Trophoblast cell (in vitro differentiated cells and primary cell): ENCODE measurements at regions not wholly inside any gene's neighbourhood (a gene's known extent, or its start where the extent isn't known, plus 50 kb on each side); places are given as distances from the start of the nearest gene placed in this dataset.
"Not testable (repeated sequence)": the region's sequence is repeated elsewhere in the genome, so short reads cannot be mapped to it uniquely, and the experiment has no call there.

Experiments
- DNase-seq, 2 donors: peaks; one replicate each; pipeline ENCODE4 v3.0.0-alpha.2; 2016
- H2AFZ ChIP-seq: 2 replicates; pipeline ENCODE4 v1.6.1; 2013; ENCODE audit warnings: low read length, moderate library complexity, mild to moderate bottlenecking; ENCODE audit not compliant: insufficient read depth, poor library complexity
- H2AK5ac ChIP-seq: 2 replicates; pipeline ENCODE4 v1.6.1; 2013; ENCODE audit warnings: mild to moderate bottlenecking, low read length
- H2BK120ac ChIP-seq: 2 replicates; pipeline ENCODE4 v1.6.1; 2013; ENCODE audit warnings: low read length, mild to moderate bottlenecking, moderate library complexity; ENCODE audit not compliant: insufficient read depth, poor library complexity
- H2BK12ac ChIP-seq: 2 replicates; pipeline ENCODE4 v1.6.1; 2013; ENCODE audit warnings: mild to moderate bottlenecking, low read length, moderate library complexity
- H2BK5ac ChIP-seq: 2 replicates; pipeline ENCODE4 v1.6.1; 2013; ENCODE audit warnings: low read length, low read depth, moderate library complexity, mild to moderate bottlenecking; ENCODE audit not compliant: poor library complexity
- H3K14ac ChIP-seq: 2 replicates; pipeline ENCODE4 v1.6.1; 2013; ENCODE audit warnings: mild to moderate bottlenecking, low read length
- H3K18ac ChIP-seq: 2 replicates; pipeline ENCODE4 v1.6.1; 2013; ENCODE audit warnings: mild to moderate bottlenecking, low read length
- H3K23ac ChIP-seq: 2 replicates; pipeline ENCODE4 v1.6.1; 2013; ENCODE audit warnings: low read length
- H3K27ac ChIP-seq: 2 replicates; pipeline ENCODE4 v1.5.1; 2013; ENCODE audit warnings: low read depth, mild to moderate bottlenecking, inconsistent platforms, low read length, moderate library complexity
- H3K27me3 ChIP-seq: 2 replicates; pipeline ENCODE4 v1.6.1; 2013; ENCODE audit warnings: inconsistent platforms, mild to moderate bottlenecking, low read length, moderate library complexity; ENCODE audit not compliant: insufficient read depth
- H3K36me3 ChIP-seq, 2 experiments: 1 replicate in 1 of 2; 2 replicates in 1 of 2; pipeline ENCODE4 v1.6.1; 2013; ENCODE audit warnings: low read length in 2 of 2, mild to moderate bottlenecking in 2 of 2, moderate library complexity in 1 of 2; ENCODE audit not compliant: insufficient read depth in 2 of 2, control insufficient read depth in 1 of 2
- H3K4ac ChIP-seq: 2 replicates; pipeline ENCODE4 v1.6.1; 2013; ENCODE audit warnings: low read depth, mild to moderate bottlenecking, low read length, moderate library complexity
- H3K4me1 ChIP-seq, 2 experiments: 1 replicate in 1 of 2; 2 replicates in 1 of 2; pipeline ENCODE4 v1.6.1; 2013; ENCODE audit warnings: low read length in 2 of 2, mild to moderate bottlenecking in 2 of 2, moderate library complexity in 1 of 2; ENCODE audit not compliant: insufficient read depth in 2 of 2, control insufficient read depth in 1 of 2
- H3K4me2 ChIP-seq: 2 replicates; pipeline ENCODE4 v1.6.1; 2013; ENCODE audit warnings: inconsistent platforms, mild to moderate bottlenecking, low read length, moderate library complexity
- H3K4me3 ChIP-seq: 2 replicates; pipeline ENCODE4 v1.5.1; 2013; ENCODE audit warnings: mild to moderate bottlenecking, low read depth, low read length, inconsistent platforms
- H3K79me1 ChIP-seq: one replicate; pipeline ENCODE4 v1.6.1; 2013; ENCODE audit warnings: low read length
- H3K79me2 ChIP-seq: 2 replicates; pipeline ENCODE4 v1.6.1; 2013; ENCODE audit warnings: low read length, mild to moderate bottlenecking; ENCODE audit not compliant: control insufficient read depth, insufficient read depth, poor library complexity
- H3K9ac ChIP-seq: 2 replicates; pipeline ENCODE4 v1.6.1; 2013; ENCODE audit warnings: mild to moderate bottlenecking, low read length
- H3K9me3 ChIP-seq: 2 replicates; pipeline ENCODE4 v1.6.1; 2013; ENCODE audit warnings: low read depth, mild to moderate bottlenecking, control low read depth, inconsistent platforms, low read length; ENCODE audit not compliant: insufficient read depth
- H4K12ac ChIP-seq: 2 replicates; pipeline ENCODE4 v1.6.1; 2013; ENCODE audit warnings: low read depth, mild to moderate bottlenecking, low read length, moderate library complexity
- H4K8ac ChIP-seq: 2 replicates; pipeline ENCODE4 v1.6.1; 2013; ENCODE audit warnings: low read depth, mild to moderate bottlenecking, low read length, moderate library complexity
- H4K91ac ChIP-seq: one replicate; pipeline ENCODE4 v1.6.1; 2013; ENCODE audit warnings: low read depth, mild to moderate bottlenecking, low read length, moderate library complexity
- WGBS: extraction: QIAGEN DNeasy Blood & Tissue Kit; methylation state at CpG from one replicate; pipeline ENCODE4 v1.1.7; 2013; ENCODE audit warnings: missing lambda C conversion rate; ENCODE audit not compliant: insufficient read length, insufficient coverage; ENCODE audit errors: extremely low coverage; 5-methylcytosine and 5-hydroxymethylcytosine counted together

DNA sequence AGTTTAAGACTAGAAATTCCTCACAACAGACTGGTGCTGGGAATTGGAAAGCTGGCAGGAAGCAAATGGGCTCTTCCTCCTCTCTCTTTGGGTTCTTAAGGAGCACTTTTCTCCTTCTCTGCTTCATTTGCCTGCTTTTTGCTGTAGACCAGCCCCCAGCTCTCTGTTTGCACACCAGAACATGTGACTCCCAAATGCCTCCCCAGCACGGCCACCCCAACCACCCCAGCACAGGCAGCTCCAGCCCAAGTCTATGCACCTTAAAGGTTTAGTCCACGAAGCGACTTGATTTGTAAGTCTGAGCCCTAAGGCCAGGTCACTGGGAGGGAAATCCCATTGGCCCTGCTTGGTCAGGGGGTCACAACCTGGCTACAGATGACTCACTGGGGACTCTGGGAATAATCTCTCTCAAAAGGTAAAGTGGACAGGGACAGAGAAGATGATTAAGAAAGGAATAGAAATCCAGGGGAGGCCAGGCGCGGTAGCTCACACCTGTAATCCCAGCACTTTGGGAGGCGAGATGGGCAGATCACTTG lies 377.8 kb upstream of the PROK2 start:
- no peaks in the 10 kb centered on the region for H3K9me3 ChIP-seq
- no peaks in the 10 kb centered on the region for H3K79me1 ChIP-seq
- no peak overlapping the region for H4K12ac ChIP-seq
- no peak overlapping the region for H3K4ac ChIP-seq
- no peak overlapping the region for H3K9ac ChIP-seq
- no peak overlapping the region for H3K27ac ChIP-seq
- no peaks in the 10 kb centered on the region for H3K27me3 ChIP-seq
- H2BK5ac ChIP-seq, result no peak overlapping the region
- no peak overlapping the region for H2AFZ ChIP-seq
- H3K79me2 ChIP-seq, result no peaks in the 10 kb centered on the region
- H2BK120ac ChIP-seq, result no peak overlapping the region
- no peak overlapping the region for H3K14ac ChIP-seq
- H3K23ac ChIP-seq, result no peak overlapping the region
- no peak overlapping the region for H2AK5ac ChIP-seq
- no peaks in the 10 kb centered on the region for H3K36me3 ChIP-seq
- H4K8ac ChIP-seq, result no peak overlapping the region
- H3K4me2 ChIP-seq, result no peak overlapping the region
- no peak overlapping the region for H3K4me3 ChIP-seq
- no peak for DNase-seq
- H2BK12ac ChIP-seq, result no peak overlapping the region
- H3K18ac ChIP-seq, result no peak overlapping the region
- no peak overlapping the region for H4K91ac ChIP-seq
- peaks cover 4 to 7% of the 10 kb centered on the region in 2 experiments for H3K4me1 ChIP-seq
- no CpG with 5 or more reads among the region's 6 CpGs for WGBS

GRCh38 chr3:72161881-72162595 lies 377.1 kb upstream of the PROK2 start:
- no CpG with 5 or more reads among the region's 13 CpGs for WGBS

DNA sequence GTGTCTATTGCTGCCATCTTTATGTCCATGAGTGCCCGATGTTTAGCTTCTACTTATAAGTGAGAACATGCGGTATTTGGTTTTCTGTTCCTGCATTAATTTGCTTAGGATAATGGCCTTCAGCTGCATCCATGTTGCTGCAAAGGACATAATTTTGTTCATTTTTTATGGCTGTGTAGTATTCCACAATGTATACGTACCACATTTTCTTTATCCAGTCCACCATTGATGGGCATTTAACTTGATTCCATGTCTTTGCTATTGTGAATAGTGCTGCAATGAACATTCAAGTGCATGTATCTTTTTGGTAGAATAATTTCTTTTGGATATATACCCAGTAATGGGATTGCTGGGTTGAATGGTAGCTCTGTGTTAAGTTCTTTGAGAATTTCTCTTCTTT lies 376.3 kb upstream of the PROK2 start:
- no CpG with 5 or more reads among the region's 3 CpGs for WGBS
- H3K4ac ChIP-seq, H4K8ac ChIP-seq, H2AK5ac ChIP-seq, H3K27ac ChIP-seq, H3K4me3 ChIP-seq, H3K9me3 ChIP-seq, H3K14ac ChIP-seq, H3K4me2 ChIP-seq, H2BK5ac ChIP-seq, H3K18ac ChIP-seq, H3K9ac ChIP-seq, H3K79me2 ChIP-seq, H2BK12ac ChIP-seq, H4K91ac ChIP-seq, DNase-seq, H2BK120ac ChIP-seq, H3K36me3 ChIP-seq, H4K12ac ChIP-seq, H3K4me1 ChIP-seq, H3K79me1 ChIP-seq, H3K27me3 ChIP-seq, H2AFZ ChIP-seq, H3K23ac ChIP-seq: not testable (repeated sequence)

More at GRCh38 chr3:72161881-72162595, 377.1 kb upstream of the PROK2 start:
- Histone ChIP-seq H3K23ac (no peak overlapping the region), H3K27me3 (no peaks in the 10 kb centered on the region), H2AK5ac (no peak overlapping the region), H3K4me2 (no peak overlapping the region), H3K9ac (no peak overlapping the region), H3K4me1 (peaks cover 4 to 7% of the 10 kb centered on the region in 2 experiments), H2BK12ac (no peak overlapping the region), H4K12ac (no peak overlapping the region), H3K4ac (no peak overlapping the region), H3K27ac (no peak overlapping the region), H3K79me1 (no peaks in the 10 kb centered on the region), H3K4me3 (no peak overlapping the region), H2BK120ac (no peak overlapping the region), H2AFZ (no peak overlapping the region), H3K14ac (no peak overlapping the region), H4K8ac (no peak overlapping the region), H3K79me2 (no peaks in the 10 kb centered on the region), H3K18ac (no peak overlapping the region), H2BK5ac (no peak overlapping the region), H4K91ac (no peak overlapping the region), H3K9me3 (no peaks in the 10 kb centered on the region), H3K36me3 (no peaks in the 10 kb centered on the region)
- DNase-seq, result no peak

GRCh38 chr3:72160351-72160750 lies 375.4 kb upstream of the PROK2 start:
- Histone ChIP-seq H3K27ac (no peak overlapping the region), H2AFZ (no peak overlapping the region), H4K8ac (no peak overlapping the region), H3K23ac (no peak overlapping the region), H3K4me1 (peaks cover 4 to 7% of the 10 kb centered on the region in 2 experiments), H3K18ac (no peak overlapping the region), H3K9ac (no peak overlapping the region), H2BK120ac (no peak overlapping the region), H3K27me3 (no peaks in the 10 kb centered on the region), H3K79me2 (no peaks in the 10 kb centered on the region), H2BK5ac (no peak overlapping the region), H3K9me3 (no peaks in the 10 kb centered on the region), H2BK12ac (no peak overlapping the region), H3K14ac (no peak overlapping the region), H3K36me3 (no peaks in the 10 kb centered on the region), H3K79me1 (no peaks in the 10 kb centered on the region), H2AK5ac (no peak overlapping the region), H4K91ac (no peak overlapping the region), H4K12ac (no peak overlapping the region), H3K4me3 (no peak overlapping the region), H3K4me2 (no peak overlapping the region), H3K4ac (no peak overlapping the region)
- no CpG with 5 or more reads among the region's 5 CpGs for WGBS
- no peak for DNase-seq
